HG03039 (cell line): ENCODE measurements at regions not wholly inside any gene's neighbourhood (a gene's known extent, or its start where the extent isn't known, plus 50 kb on each side); places are given as distances from the start of the nearest gene placed in this dataset.

Source experiments
- ATAC-seq: cut with Tn5 transposase; IDR thresholded peaks from one replicate; pipeline ENCODE4 v1.9.1; 2021; ENCODE audit warnings: mild to moderate bottlenecking, moderate library complexity; ENCODE audit not compliant: unreplicated experiment

DNA sequence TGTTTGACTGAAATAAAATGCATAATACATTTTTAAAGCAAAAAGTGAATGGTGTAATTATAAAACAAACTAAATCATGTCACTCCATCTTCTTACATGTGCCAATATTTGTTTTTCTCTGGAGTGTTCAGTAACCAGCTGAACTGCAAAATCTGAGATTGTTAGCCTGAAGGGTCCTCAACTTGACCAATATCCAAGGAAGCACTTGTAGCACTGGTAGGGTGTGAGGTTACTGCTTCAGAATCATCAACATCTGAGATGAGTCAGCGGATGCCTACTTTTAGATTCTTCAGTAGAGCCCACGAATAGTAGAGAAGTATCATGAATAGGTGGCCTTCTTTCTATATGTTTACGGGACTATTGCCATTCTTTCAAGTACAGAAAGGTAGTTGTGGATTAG, 226.7 kb downstream of the TLE4 start:
- no peak for ATAC-seq

GRCh38 chr9:79796411-79796810, 224.6 kb downstream of the TLE4 start:
- ATAC-seq, result no peak

GRCh38 chr9:79788662-79789061, 216.9 kb downstream of the TLE4 start:
- no peak for ATAC-seq

DNA sequence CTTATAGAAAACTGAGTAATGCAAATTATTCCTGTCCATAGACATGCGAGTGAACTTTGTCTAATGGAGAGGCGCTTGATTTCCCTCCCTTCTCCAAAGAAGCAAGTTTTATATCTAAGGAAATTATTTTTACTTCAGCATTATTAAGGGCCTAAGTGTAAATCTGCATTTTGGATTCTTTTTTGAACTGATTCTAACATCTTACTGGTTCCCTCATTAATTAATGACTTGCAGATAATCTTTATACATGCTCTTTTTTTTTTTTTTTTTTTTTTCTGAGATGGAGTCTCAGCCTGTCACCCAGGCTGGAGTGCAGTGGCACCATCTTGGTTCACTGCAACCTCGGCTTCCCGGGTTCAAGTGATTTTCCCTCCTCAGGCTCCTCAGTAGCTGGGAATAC, 209.5 kb downstream of the TLE4 start:
- ATAC-seq, result no peak

- no peak for ATAC-seq
These were observed 208.8 kb downstream of the TLE4 start for GRCh38 chr9:79780559-79780958.

DNA sequence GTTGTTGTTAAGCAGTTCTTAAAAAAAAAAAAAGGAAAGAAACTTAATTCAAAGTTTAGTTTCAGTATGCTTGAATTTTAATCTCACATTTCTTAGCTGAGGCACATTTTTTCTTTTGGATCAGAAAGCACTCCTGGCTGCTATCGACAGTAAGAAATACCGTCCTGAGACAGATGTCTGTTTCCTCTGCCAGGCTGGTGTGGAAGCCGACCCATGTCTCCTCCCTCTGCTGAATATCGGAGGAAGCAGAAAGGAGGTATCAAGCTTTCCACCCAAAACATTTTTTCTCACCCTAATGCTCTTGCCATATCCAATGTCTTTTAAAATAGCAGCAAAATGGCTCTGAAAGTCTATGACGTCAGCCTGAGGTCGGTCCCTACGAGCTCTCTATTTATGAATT, 208.1 kb downstream of the TLE4 start:
- ATAC-seq, result no peak

DNA sequence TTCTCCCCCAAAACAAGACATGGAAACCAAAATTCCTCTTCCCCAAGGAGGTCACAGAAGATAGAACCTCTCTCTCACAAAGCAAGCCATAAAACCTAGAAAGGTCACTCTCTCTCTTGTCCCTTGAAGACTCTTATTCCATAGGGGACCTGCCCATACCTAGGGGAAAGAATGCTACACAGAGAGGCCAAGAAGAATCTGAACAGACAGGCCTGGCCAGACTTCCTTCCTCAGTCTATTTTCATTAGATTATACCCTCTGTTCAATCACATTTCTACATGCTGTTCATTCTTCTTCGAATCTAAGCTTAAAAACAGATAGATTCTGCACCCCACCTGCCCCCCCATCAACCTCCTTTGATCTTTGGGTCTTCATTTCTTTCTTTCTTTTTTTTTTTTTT, 206.8 kb downstream of the TLE4 start:
- ATAC-seq, result no peak

GRCh38 chr9:79776581-79776980, 204.8 kb downstream of the TLE4 start:
- no peak for ATAC-seq
